Breast epithelium (tissue), 3 donors: ENCODE measurements at regions not wholly inside any gene's neighbourhood (a gene's known extent, or its start where the extent isn't known, plus 50 kb on each side); places are given as distances from the start of the nearest gene placed in this dataset.

Experiments used
- CTCF ChIP-seq, 3 donors: fragments of 450-650 bp; IDR thresholded peaks; one replicate each; pipeline ENCODE4 v1.5.1; 2016 to 2017; ENCODE audit warnings: antibody characterized with exemption in 3 of 3, mild to moderate bottlenecking in 3 of 3, moderate library complexity in 3 of 3
- POLR2AphosphoS5 ChIP-seq, 3 donors: sonication (generic); formaldehyde crosslinking; IDR thresholded peaks; one replicate each; pipeline ENCODE4 v1.6.1; 2017; ENCODE audit warnings: antibody characterized with exemption in 3 of 3

- TF ChIP-seq CTCF (IDR thresholded peaks at IDR 0.05) (no peak), POLR2AphosphoS5 (IDR thresholded peaks at IDR 0.05) (no peak)
These were observed 381.2 kb downstream of the ARHGEF28 start for GRCh38 chr5:74007193-74007592.
